H1 (cell line): ENCODE measurements at regions not wholly inside any gene's neighbourhood (a gene's known extent, or its start where the extent isn't known, plus 50 kb on each side); places are given as distances from the start of the nearest gene placed in this dataset.

ENCODE experiments used
- CTCF ChIA-PET: fragments of 300-600 bp; sonication (Branson Sonifier 250); formaldehyde crosslinking; loops from one replicate; lab custom pipeline; 2021; ENCODE audit not compliant: partially characterized antibody; lab: Charles Lee
- POLR2A ChIA-PET: fragments of 300-600 bp; sonication (Branson Sonifier 250); formaldehyde crosslinking; loops from one replicate; lab custom pipeline; 2021; ENCODE audit warnings: inconsistent platforms; ENCODE audit not compliant: partially characterized antibody; lab: Charles Lee
- DNase-seq, 2 experiments: peaks; one replicate each; pipeline versions ENCODE4 v3.0.0 to v3.0.0-alpha.2; 2010 to 2022; ENCODE audit warnings: low spot score in 2 of 2, low read depth in 1 of 2, mixed read lengths in 1 of 2
- FAIRE-seq: peaks from 2 replicates; lab custom pipeline; 2011; peaks lifted over from hg19 to GRCh38; lab: Jason Lieb, UNC
- H2AFZ ChIP-seq: 2 replicates; pipeline ENCODE4 v1.8.1; 2012; ENCODE audit warnings: low read length, inconsistent platforms
- H2AK5ac ChIP-seq: 2 replicates; pipeline ENCODE4 v1.6.1; 2013; ENCODE audit warnings: low read depth, low read length
- H2BK120ac ChIP-seq: replicated peaks from 2 replicates; pipeline ENCODE3; 2013; ENCODE audit warnings: low read depth, low read length, inconsistent platforms
- H2BK12ac ChIP-seq: 2 replicates; pipeline ENCODE4 v1.6.1; 2013; ENCODE audit warnings: low read depth, low read length
- H2BK15ac ChIP-seq: 2 replicates; pipeline ENCODE4 v1.6.1; 2013; ENCODE audit warnings: low read length
- H2BK20ac ChIP-seq: 2 replicates; pipeline ENCODE4 v1.6.1; 2013; ENCODE audit warnings: low read length
- H2BK5ac ChIP-seq: 2 replicates; pipeline ENCODE4 v1.6.1; 2013; ENCODE audit warnings: low read depth, low read length
- H3K14ac ChIP-seq: 2 replicates; pipeline ENCODE4 v1.6.1; 2013; ENCODE audit warnings: inconsistent platforms; ENCODE audit not compliant: insufficient read length
- H3K18ac ChIP-seq: 2 replicates; pipeline ENCODE4 v1.6.1; 2013; ENCODE audit warnings: low read length; ENCODE audit errors: extremely low read depth
- H3K23ac ChIP-seq: 2 replicates; pipeline ENCODE4 v1.6.1; 2013; ENCODE audit warnings: inconsistent platforms; ENCODE audit not compliant: insufficient read length
- H3K23me2 ChIP-seq: 2 replicates; pipeline ENCODE4 v1.6.1; 2013; ENCODE audit warnings: low read depth, low read length
- H3K27ac ChIP-seq: 2 replicates; pipeline ENCODE4 v1.6.1; 2011; ENCODE audit warnings: low read depth, low read length, inconsistent platforms
- H3K27me3 ChIP-seq, 4 experiments: replicated peaks in 1 of 4; 1 replicate in 1 of 4; 2 replicates in 3 of 4; pipeline versions ENCODE4 v1.6.1 to v1.8.1; 2011 to 2013; ENCODE audit warnings: low read length in 3 of 4, mild to moderate bottlenecking in 3 of 4, inconsistent platforms in 2 of 4, mixed read lengths in 2 of 4, moderate library complexity in 1 of 4; ENCODE audit not compliant: control insufficient read depth in 3 of 4, insufficient read depth in 3 of 4; ENCODE audit errors: extremely low read depth in 1 of 4
- H3K36me3 ChIP-seq, 4 experiments: 2 replicates each; pipeline versions ENCODE4 v1.6.1 to v1.8.1; 2011 to 2013; ENCODE audit warnings: mild to moderate bottlenecking in 4 of 4, low read length in 3 of 4, moderate library complexity in 2 of 4, control low read depth in 1 of 4, inconsistent platforms in 1 of 4; ENCODE audit not compliant: insufficient read depth in 4 of 4, control insufficient read depth in 2 of 4
- H3K4ac ChIP-seq: replicated peaks from 2 replicates; pipeline ENCODE3; 2013; ENCODE audit warnings: low read length, low read depth, mixed read lengths, inconsistent platforms; ENCODE audit not compliant: insufficient read length
- H3K4me1 ChIP-seq, 4 experiments: replicated peaks in 1 of 4; 1 replicate in 1 of 4; 2 replicates in 3 of 4; pipeline versions ENCODE4 v1.6.1 to v1.8.1; 2011 to 2013; ENCODE audit warnings: low read length in 3 of 4, inconsistent platforms in 2 of 4, mixed read lengths in 1 of 4; ENCODE audit not compliant: insufficient read depth in 4 of 4, control insufficient read depth in 3 of 4
- H3K4me2 ChIP-seq, 2 experiments: 2 replicates each; pipeline versions ENCODE4 v1.6.1 to v1.8.1; 2011 to 2013; ENCODE audit warnings: low read depth in 2 of 2, low read length in 2 of 2, control low read depth in 1 of 2, inconsistent platforms in 1 of 2, mild to moderate bottlenecking in 1 of 2; ENCODE audit not compliant: insufficient read depth in 1 of 2
- H3K4me3 ChIP-seq, 4 experiments: fragments of 200-600, 300-600 bp in 1 of 4; sonication (generic), shearing (Covaris generic), sonication (Bioruptor Twin) in 1 of 4; 2 replicates each; pipeline versions ENCODE4 v1.5.1 to v1.8.1; 2011 to 2016; ENCODE audit warnings: low read length in 4 of 4, low read depth in 3 of 4, control low read depth in 2 of 4, inconsistent platforms in 2 of 4, mild to moderate bottlenecking in 2 of 4, mixed read lengths in 1 of 4, moderate library complexity in 1 of 4; ENCODE audit not compliant: insufficient read depth in 2 of 4; ENCODE audit errors: extremely low read depth in 1 of 4
- H3K56ac ChIP-seq: replicated peaks from 2 replicates; pipeline ENCODE3; 2013; ENCODE audit warnings: low read depth, mild to moderate bottlenecking, mixed read lengths, low read length, inconsistent platforms; ENCODE audit not compliant: insufficient read length
- H3K79me1 ChIP-seq: 2 replicates; pipeline ENCODE4 v1.6.1; 2013; ENCODE audit warnings: low read depth, low read length, control low read depth
- H3K79me2 ChIP-seq, 2 experiments: 2 replicates each; pipeline versions ENCODE4 v1.6.1 to v1.8.1; 2012 to 2013; ENCODE audit warnings: low read length in 2 of 2, mild to moderate bottlenecking in 2 of 2, inconsistent platforms in 1 of 2; ENCODE audit not compliant: insufficient read depth in 2 of 2, control insufficient read depth in 1 of 2
- H3K9ac ChIP-seq, 4 experiments: replicated peaks in 1 of 4; 1 replicate in 1 of 4; 2 replicates in 3 of 4; pipeline versions ENCODE4 v1.6.1 to v1.8.1; 2011 to 2013; ENCODE audit warnings: low read depth in 3 of 4, low read length in 3 of 4, control low read depth in 2 of 4, mild to moderate bottlenecking in 2 of 4, moderate library complexity in 2 of 4, inconsistent platforms in 1 of 4; ENCODE audit errors: extremely low read depth in 1 of 4
- H3K9me3 ChIP-seq, 2 experiments: 2 replicates each; pipeline versions ENCODE4 v1.6.1 to v1.8.1; 2012 to 2013; ENCODE audit warnings: mild to moderate bottlenecking in 2 of 2, moderate library complexity in 2 of 2, control low read depth in 1 of 2, inconsistent platforms in 1 of 2, low read depth in 1 of 2, low read length in 1 of 2, mixed read lengths in 1 of 2; ENCODE audit not compliant: insufficient read depth in 2 of 2
- H4K20me1 ChIP-seq, 2 experiments: replicated peaks in 1 of 2; 2 replicates each; pipeline versions ENCODE3 to v1.8.1; 2011 to 2013; ENCODE audit warnings: inconsistent platforms in 2 of 2, low read length in 2 of 2, mild to moderate bottlenecking in 1 of 2; ENCODE audit not compliant: insufficient read depth in 2 of 2, control insufficient read depth in 1 of 2
- H4K5ac ChIP-seq: 2 replicates; pipeline ENCODE4 v1.6.1; 2013; ENCODE audit warnings: low read length, low read depth, mixed read lengths, inconsistent platforms; ENCODE audit not compliant: insufficient read length
- H4K8ac ChIP-seq: 2 replicates; pipeline ENCODE4 v1.8.0; 2013; ENCODE audit warnings: mild to moderate bottlenecking, moderate library complexity, low read length, inconsistent platforms; ENCODE audit not compliant: insufficient read depth; ENCODE audit errors: extremely low read depth
- H4K91ac ChIP-seq: replicated peaks from 2 replicates; pipeline ENCODE3; 2013; ENCODE audit warnings: low read length, mixed read lengths, inconsistent platforms; ENCODE audit not compliant: insufficient read length
- ATF3 ChIP-seq: IDR thresholded peaks from 2 replicates; pipeline ENCODE4 v1.6.1; 2011; ENCODE audit warnings: low read depth, mild to moderate bottlenecking, low read length; ENCODE audit not compliant: insufficient read depth
- BCL11A ChIP-seq, 2 experiments: IDR thresholded peaks; one replicate each; pipeline ENCODE4 v1.6.1; 2011; ENCODE audit warnings: low read depth in 2 of 2, low read length in 2 of 2, mild to moderate bottlenecking in 2 of 2
- WGBS, 2 experiments: shearing (Covaris generic) in 1 of 2; methylation state at CpG; one replicate each; pipeline versions ENCODE4 v1.1.6 to v1.1.7; 2013 to 2015; ENCODE audit warnings: low lambda C conversion rate in 2 of 2, mixed read lengths in 2 of 2, inconsistent platforms in 1 of 2, low coverage in 1 of 2, missing lambda C conversion rate in 1 of 2; ENCODE audit not compliant: insufficient replicate concordance in 2 of 2, insufficient coverage in 1 of 2, insufficient read length in 1 of 2; ENCODE audit errors: extremely low coverage in 1 of 2, missing lambda C conversion rate in 1 of 2; 5-methylcytosine and 5-hydroxymethylcytosine counted together
- TF ChIP-seq, protein P1 (sequence below): IDR thresholded peaks from 2 replicates; pipeline ENCODE4 v1.6.1; 2012; ENCODE audit warnings: low read length, inconsistent platforms

DNA sequence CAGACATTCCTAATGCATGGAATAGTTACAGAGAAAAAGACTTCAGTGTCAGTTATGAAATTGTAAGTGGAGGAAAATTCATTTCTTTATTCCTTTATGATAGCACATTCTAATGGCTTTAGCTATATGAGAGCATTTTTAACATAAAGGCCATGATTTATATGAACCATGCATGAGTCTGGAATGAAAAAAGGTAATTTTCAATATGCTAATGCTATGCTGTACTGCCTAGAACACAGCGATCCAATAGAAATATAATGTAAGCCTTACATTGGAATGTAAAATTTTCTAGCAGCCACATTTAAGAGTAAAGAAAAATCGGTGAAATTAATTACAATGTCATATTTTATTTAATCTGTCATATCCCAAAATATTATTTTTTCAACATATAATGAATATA lies 932.0 kb downstream of the C4orf33 start:
- Histone ChIP-seq H3K18ac (no peak overlapping the region), H3K14ac (no peak overlapping the region), H3K79me1 (no peaks in the 10 kb centered on the region), H3K27ac (0 out of 2 replicates have a peak overlapping the region, but pooled peaks have one; percentile 16), H4K20me1 (no peaks in the 10 kb centered on the region), H3K4me1 (peaks cover 2 to 28% (median 10%) of the 10 kb centered on the region in 4 experiments; a peak in 4 of 7 replicates), H3K23me2 (no peaks in the 10 kb centered on the region), H2BK15ac (no peak overlapping the region), H4K91ac (no peak overlapping the region), H4K5ac (peak overlapping the region; percentile 28), H2BK120ac (peak overlapping the region; percentile 87), H2AK5ac (no peak overlapping the region), H3K4ac (no peak overlapping the region), H3K9me3 (no peaks in the 10 kb centered on the region), H3K79me2 (no peaks in the 10 kb centered on the region), H2BK20ac (no peak overlapping the region), H2AFZ (no peak overlapping the region), H3K27me3 (no peaks in the 10 kb centered on the region), H3K4me2 (no peak overlapping the region), H4K8ac (no peak overlapping the region), H3K4me3 (peak overlapping the region in 1 of 4 experiments; percentile 8; a peak in 1 of 8 replicates), H2BK5ac (no peak overlapping the region; the same call in 1 of the 2 replicates), H3K36me3 (peaks cover 0 to 8% (median 0%) of the 10 kb centered on the region in 4 experiments; a peak in 3 of 8 replicates), H3K56ac (no peak overlapping the region), H3K9ac (no peak overlapping the region), H2BK12ac (no peak overlapping the region), H3K23ac (no peak overlapping the region)
- CTCF ChIA-PET = interaction anchor here (0.6 to 0.9 kb wide), 2 partner anchors 10 to 668 kb away, joined by 3 read pairs; no protein-coding TSS in a partner anchor
- TF ChIP-seq, protein P1, sequence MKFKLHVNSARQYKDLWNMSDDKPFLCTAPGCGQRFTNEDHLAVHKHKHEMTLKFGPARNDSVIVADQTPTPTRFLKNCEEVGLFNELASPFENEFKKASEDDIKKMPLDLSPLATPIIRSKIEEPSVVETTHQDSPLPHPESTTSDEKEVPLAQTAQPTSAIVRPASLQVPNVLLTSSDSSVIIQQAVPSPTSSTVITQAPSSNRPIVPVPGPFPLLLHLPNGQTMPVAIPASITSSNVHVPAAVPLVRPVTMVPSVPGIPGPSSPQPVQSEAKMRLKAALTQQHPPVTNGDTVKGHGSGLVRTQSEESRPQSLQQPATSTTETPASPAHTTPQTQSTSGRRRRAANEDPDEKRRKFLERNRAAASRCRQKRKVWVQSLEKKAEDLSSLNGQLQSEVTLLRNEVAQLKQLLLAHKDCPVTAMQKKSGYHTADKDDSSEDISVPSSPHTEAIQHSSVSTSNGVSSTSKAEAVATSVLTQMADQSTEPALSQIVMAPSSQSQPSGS = no peak
- TF ChIP-seq ATF3 = no peak
- TF ChIP-seq BCL11A (IDR thresholded peaks at IDR 0.05; ENCODE audit: low read depth in 2 of 2, low read length in 2 of 2) = no peak
- DNase-seq = no peak
- POLR2A ChIA-PET = interaction anchor here (1.1 to 3.8 kb wide), 3 partner anchors 12 to 23 kb away, joined by 3 to 19 read pairs (median 5); no protein-coding TSS in a partner anchor
- 90% methylated on average over 2 of the region's 2 CpGs; no CpG with 5 or more reads in 1 of the 2 experiments for WGBS, 2 experiments
- no peak for FAIRE-seq
